Skeletal muscle tissue (tissue), 3 donors: ENCODE measurements at regions not wholly inside any gene's neighbourhood (a gene's known extent, or its start where the extent isn't known, plus 50 kb on each side); places are given as distances from the start of the nearest gene placed in this dataset.
"Not testable (repeated sequence)": the region's sequence is repeated elsewhere in the genome, so short reads cannot be mapped to it uniquely, and the experiment has no call there.

ENCODE experiments used
- H3K27ac ChIP-seq: one replicate; pipeline ENCODE4 v1.7.0; 2013; ENCODE audit warnings: mild to moderate bottlenecking, low read depth, low read length, inconsistent platforms
- H3K27me3 ChIP-seq, 3 donors: one replicate each; pipeline ENCODE4 v1.7.0; 2013; ENCODE audit warnings: low read length in 3 of 3; ENCODE audit not compliant: control insufficient read depth in 3 of 3, insufficient read depth in 3 of 3
- H3K36me3 ChIP-seq, 3 donors: one replicate each; pipeline ENCODE4 v1.7.0; 2013; ENCODE audit warnings: low read length in 3 of 3; ENCODE audit not compliant: control insufficient read depth in 3 of 3, insufficient read depth in 3 of 3
- H3K4me1 ChIP-seq, 3 donors: one replicate each; pipeline ENCODE4 v1.7.0; 2013; ENCODE audit warnings: low read length in 3 of 3, mild to moderate bottlenecking in 3 of 3; ENCODE audit not compliant: control insufficient read depth in 3 of 3, insufficient read depth in 3 of 3
- H3K4me3 ChIP-seq, 3 donors: one replicate each; pipeline ENCODE4 v1.7.0; 2013; ENCODE audit warnings: low read length in 3 of 3
- H3K9ac ChIP-seq, 3 donors: one replicate each; pipeline ENCODE4 v1.7.0; 2013; ENCODE audit warnings: low read length in 3 of 3, mild to moderate bottlenecking in 3 of 3, moderate library complexity in 2 of 3, low read depth in 1 of 3
- H3K9me3 ChIP-seq, 3 donors: one replicate each; pipeline ENCODE4 v1.7.0; 2013; ENCODE audit warnings: low read length in 3 of 3; ENCODE audit not compliant: control insufficient read depth in 3 of 3
- donor health status: Osteomylitis.

DNA sequence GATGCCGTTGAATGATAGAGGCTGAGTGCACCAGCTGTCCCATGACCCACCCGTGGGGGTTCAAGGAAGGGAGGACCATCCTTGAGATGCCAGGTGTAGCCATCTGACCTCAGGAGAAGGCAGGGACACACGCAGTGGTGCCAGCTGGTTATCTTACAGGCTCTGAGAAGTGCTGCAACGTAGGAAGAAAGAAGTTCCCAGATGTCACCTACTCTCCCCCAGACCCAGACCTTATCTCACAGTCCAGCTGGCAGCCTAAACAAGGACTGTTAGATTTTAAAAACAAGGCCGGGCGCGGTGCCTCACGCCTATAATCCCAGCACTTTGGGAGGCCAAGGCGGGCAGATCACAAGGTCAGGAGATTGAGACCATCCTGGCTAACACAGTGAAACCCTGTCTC is 1307.6 kb downstream of the TBC1D22A start:
- Histone ChIP-seq H3K36me3 (no peaks in the 10 kb centered on the region), H3K4me1 (no peaks in the 10 kb centered on the region), H3K9me3 (no peaks in the 10 kb centered on the region), H3K27ac (no peak overlapping the region), H3K4me3 (no peak overlapping the region), H3K27me3 (peaks cover 5 to 17% (median 13%) of the 10 kb centered on the region in 3 donors), H3K9ac (no peak overlapping the region)

DNA sequence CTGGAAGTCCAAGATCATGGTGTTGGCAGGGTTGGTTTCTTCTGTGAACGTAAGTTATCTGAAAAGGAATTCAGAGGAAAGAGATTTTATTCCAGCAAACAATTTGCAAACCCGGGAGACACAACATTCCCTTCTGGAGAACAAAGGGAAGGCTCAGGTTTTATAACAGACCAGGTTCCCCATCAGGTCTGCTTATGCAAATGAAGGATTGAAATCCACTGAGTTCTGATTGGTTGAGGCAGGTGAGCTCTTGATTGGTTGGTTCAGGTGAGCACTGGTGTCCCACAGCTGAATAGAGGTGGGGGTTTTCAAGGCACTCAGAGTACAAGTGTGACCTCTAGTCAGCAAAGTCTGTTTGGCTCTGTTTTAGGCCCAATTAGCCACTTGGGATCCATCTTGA is 1306.8 kb downstream of the TBC1D22A start:
- H3K9me3 ChIP-seq = no peaks in the 10 kb centered on the region
- H3K4me3 ChIP-seq = no peak overlapping the region
- no peak overlapping the region for H3K27ac ChIP-seq
- no peaks in the 10 kb centered on the region for H3K36me3 ChIP-seq
- peaks cover 0 to 12% (median 6%) of the 10 kb centered on the region in 3 donors for H3K27me3 ChIP-seq
- no peaks in the 10 kb centered on the region for H3K4me1 ChIP-seq
- no peak overlapping the region for H3K9ac ChIP-seq

DNA sequence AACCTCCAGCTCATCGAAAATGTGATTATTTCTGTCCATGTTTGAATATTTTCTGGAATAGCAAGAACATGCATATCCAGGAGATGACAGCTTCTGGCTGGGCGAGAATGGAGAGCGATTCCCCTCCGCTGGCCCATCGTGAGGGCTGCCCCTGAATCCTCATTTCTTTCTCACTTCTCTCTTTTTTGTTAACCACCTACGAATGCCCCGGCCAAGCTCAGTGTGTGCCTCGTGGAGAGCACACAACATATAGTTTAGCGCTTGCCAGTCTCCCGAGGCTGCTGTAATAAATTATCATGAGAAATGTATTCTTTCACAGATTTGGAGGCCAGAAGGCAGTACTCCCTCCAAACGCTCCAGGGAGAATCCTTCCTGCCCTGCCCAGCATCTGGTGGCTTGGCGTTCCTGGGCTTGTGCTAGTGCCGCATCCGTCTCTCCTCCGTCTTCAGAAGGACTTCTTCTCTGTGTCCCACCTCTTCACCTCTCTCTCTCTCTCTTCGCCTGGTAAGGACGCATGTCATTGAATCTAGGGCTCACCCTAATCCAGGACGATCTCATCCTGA is 1306.0 kb downstream of the TBC1D22A start:
- Histone ChIP-seq H3K9me3 (peaks cover 0 to 2% (median 0%) of the 10 kb centered on the region in 3 donors), H3K27me3 (peaks cover 0 to 12% (median 6%) of the 10 kb centered on the region in 3 donors), H3K27ac (no peak overlapping the region), H3K4me1 (no peaks in the 10 kb centered on the region), H3K36me3 (no peaks in the 10 kb centered on the region), H3K4me3 (no peak overlapping the region), H3K9ac (no peak overlapping the region)

DNA sequence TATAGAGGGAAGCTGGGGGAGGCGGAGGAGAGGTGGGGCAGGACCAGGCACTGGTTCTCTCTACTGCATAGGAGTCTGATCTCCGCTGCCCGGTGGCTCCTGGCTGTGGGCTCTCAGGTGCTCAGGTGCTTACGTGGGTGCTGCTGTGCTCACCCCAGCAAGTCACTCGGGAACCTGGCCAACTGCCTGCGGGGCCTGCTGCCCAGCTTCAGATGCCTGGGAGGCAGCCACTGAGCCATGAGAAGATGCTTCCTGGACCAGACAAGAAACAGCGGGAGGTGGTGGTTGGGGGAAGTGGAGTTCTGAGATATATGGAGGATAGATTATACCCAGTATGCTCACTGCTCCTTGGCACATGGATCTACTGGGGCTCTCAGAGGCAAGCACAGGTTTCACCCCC is 1303.4 kb downstream of the TBC1D22A start:
- H3K36me3 ChIP-seq = no peaks in the 10 kb centered on the region
- H3K9ac ChIP-seq = no peak overlapping the region
- H3K4me1 ChIP-seq = no peaks in the 10 kb centered on the region
- peaks cover 0 to 12% (median 6%) of the 10 kb centered on the region in 3 donors for H3K27me3 ChIP-seq
- no peak overlapping the region for H3K27ac ChIP-seq
- no peak overlapping the region for H3K4me3 ChIP-seq
- H3K9me3 ChIP-seq = peaks cover 0 to 2% (median 0%) of the 10 kb centered on the region in 3 donors

DNA sequence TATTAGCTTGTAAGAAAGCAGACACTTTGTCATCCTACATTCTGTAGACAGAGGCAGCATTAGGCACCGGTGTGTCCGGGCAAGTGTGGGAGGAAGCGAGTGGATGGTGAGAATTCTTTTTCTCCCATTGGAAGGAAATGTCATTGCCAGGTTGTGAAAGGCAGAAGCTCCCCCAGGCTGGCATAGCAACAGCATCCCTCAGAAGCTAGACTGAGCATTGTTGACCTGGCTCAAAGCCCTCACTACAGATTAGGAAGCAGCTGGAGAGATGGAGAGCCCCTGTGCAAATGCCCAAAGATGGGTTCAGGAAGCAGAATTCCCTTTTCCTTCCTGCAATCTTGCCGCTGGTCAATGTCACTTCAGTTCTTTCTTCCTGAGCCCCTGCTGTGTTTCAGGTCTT is 1299.3 kb downstream of the TBC1D22A start:
- Histone ChIP-seq H3K27me3 (peaks cover 0 to 15% (median 8%) of the 10 kb centered on the region in 3 donors), H3K4me1 (no peaks in the 10 kb centered on the region), H3K27ac (no peak overlapping the region), H3K36me3 (no peaks in the 10 kb centered on the region), H3K9me3 (peaks cover 0 to 2% (median 0%) of the 10 kb centered on the region in 3 donors), H3K4me3 (no peak overlapping the region), H3K9ac (no peak overlapping the region)

DNA sequence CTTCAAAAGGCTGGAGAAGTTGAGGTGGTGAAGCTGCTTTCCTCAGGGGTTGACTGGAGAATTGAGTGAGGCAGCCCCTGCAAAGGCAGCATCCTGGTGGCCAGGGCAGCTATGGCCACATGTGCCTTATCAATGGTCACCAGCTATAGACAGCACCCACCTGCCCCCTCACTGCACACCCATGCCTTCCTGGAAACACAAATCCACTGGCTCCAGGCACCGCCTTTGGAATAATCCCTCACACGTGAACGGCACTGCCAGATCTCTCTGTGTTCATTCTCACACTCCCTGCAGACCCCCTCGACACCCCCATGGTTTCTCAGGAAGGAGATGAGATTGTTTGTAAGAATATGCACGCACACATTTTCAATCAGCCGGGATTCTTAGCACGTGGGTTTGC is 1297.8 kb downstream of the TBC1D22A start:
- peaks cover 0 to 11% (median 8%) of the 10 kb centered on the region in 3 donors for H3K27me3 ChIP-seq
- H3K27ac ChIP-seq = no peak overlapping the region
- H3K4me3 ChIP-seq = no peak overlapping the region
- H3K9ac ChIP-seq = no peak overlapping the region
- no peaks in the 10 kb centered on the region for H3K4me1 ChIP-seq
- no peaks in the 10 kb centered on the region for H3K36me3 ChIP-seq
- H3K9me3 ChIP-seq = peaks cover 0 to 2% (median 0%) of the 10 kb centered on the region in 3 donors

DNA sequence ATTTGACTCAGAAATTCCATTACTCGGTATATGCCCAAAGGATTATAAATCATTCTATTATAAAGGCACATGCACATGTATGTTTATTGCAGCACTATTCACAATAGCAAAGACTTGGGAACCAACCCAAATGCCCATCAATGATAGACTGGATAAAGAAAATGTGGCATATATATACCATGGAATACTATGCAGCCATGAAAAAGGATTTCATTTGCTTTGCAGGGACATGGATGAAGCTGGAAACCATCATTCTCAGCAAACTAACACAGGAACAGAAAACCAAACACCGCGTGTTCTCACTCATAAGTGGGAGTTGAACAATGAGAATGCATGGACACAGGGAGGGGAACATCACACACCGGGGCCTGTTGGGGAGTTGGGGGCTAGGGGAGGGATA is 1297.1 kb downstream of the TBC1D22A start:
- H3K4me3 ChIP-seq, H3K36me3 ChIP-seq, H3K27ac ChIP-seq, H3K4me1 ChIP-seq, H3K9ac ChIP-seq, H3K9me3 ChIP-seq: not testable (repeated sequence)
- H3K27me3 ChIP-seq = peaks cover 0 to 11% (median 10%) of the 10 kb centered on the region in 3 donors

DNA sequence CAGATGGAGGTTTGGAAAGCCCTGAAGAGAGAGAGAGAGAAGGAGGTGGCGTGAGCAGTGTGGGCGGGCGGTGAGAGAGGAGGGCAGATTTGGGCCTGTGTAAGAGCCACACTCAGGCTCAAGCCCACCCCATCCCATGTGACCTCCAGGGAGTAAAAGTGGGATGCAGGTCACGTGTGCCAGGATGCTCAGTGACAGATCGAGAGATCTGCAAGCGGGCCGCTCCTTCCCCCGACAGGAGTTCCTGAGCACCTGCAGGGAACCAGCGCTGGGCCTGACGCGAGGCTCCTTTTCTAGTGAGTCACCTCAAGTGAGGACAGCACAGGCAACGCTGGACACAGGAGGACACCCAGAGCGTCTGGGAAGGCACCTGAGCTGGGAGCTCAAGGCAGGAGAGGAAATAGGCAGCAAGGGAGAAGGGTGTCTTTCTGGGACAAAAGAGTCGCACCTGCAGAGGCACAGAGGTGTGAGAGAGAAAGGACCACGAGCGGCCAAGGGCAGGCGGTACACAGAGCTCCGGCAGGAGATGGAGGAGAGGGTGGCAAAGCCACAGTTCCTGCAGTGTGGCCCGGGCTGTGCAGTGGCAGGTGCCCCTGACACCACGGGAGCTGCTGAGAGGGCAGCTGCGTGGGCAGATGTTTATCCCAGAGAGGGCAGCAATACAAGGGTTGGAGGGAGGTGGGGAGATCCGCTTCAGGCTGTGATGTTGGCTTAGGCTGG is 1294.8 kb downstream of the TBC1D22A start:
- no peaks in the 10 kb centered on the region for H3K4me1 ChIP-seq
- H3K27me3 ChIP-seq = peaks cover 0 to 16% (median 11%) of the 10 kb centered on the region in 3 donors
- no peaks in the 10 kb centered on the region for H3K9me3 ChIP-seq
- no peak overlapping the region for H3K27ac ChIP-seq
- no peaks in the 10 kb centered on the region for H3K36me3 ChIP-seq
- no peak overlapping the region for H3K9ac ChIP-seq
- H3K4me3 ChIP-seq = no peak overlapping the region

DNA sequence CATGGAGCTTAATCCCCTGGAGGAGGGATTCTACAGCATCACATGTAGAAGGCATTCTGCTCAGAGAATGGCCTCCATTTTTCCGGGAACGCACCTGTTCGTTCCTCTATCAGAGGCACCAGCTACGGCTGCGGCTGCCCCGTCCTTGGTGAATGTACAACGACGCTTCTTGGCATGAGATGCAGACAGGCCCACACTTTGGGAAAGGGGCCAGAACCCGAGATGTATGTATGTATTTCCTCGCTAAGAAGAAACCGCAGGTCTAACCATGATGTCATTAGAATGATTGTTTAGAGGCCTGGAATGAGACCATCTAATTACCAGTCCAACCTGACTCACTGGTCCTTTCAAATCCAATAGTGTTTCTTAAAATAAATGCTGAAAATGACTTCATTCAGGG is 1293.4 kb downstream of the TBC1D22A start:
- Histone ChIP-seq H3K9me3 (no peaks in the 10 kb centered on the region), H3K27me3 (peaks cover 0 to 16% (median 11%) of the 10 kb centered on the region in 3 donors), H3K4me1 (no peaks in the 10 kb centered on the region), H3K27ac (no peak overlapping the region), H3K4me3 (no peak overlapping the region), H3K36me3 (no peaks in the 10 kb centered on the region), H3K9ac (no peak overlapping the region)

DNA sequence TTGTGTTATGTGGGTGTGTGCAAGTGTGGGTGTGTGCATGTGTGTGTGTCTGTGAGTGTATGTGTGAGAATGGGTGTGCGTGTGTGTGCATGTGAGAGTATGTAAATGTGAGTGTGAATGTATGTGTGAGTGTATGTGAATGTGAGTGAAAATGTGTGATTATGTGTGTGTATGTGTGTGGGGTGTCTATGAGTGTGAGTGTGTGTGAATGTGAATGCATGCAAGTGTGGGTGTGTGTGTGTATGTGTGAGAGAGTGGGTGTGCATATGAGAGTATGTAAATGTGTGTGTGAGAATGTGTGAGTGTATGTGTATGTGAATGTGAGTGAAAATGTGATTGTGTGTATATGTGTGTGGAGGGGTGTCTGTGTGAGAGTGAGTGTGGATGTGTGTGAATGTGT is 1292.7 kb downstream of the TBC1D22A start:
- no peaks in the 10 kb centered on the region for H3K9me3 ChIP-seq
- H3K36me3 ChIP-seq = no peaks in the 10 kb centered on the region
- H3K4me1 ChIP-seq = no peaks in the 10 kb centered on the region
- no peak overlapping the region for H3K9ac ChIP-seq
- peaks cover 0 to 19% (median 11%) of the 10 kb centered on the region in 3 donors for H3K27me3 ChIP-seq
- no peak overlapping the region for H3K4me3 ChIP-seq
- H3K27ac ChIP-seq = no peak overlapping the region
